Keratinocyte (primary cell): ENCODE measurements at regions not wholly inside any gene's neighbourhood (a gene's known extent, or its start where the extent isn't known, plus 50 kb on each side); places are given as distances from the start of the nearest gene placed in this dataset.

Experiments
- EZH2 ChIP-seq: IDR thresholded peaks from one replicate; pipeline ENCODE4 v1.6.1; 2012; ENCODE audit warnings: inconsistent platforms, mild to moderate bottlenecking, low read length, moderate library complexity
- TF ChIP-seq, protein P1 (sequence below), 3 experiments: IDR thresholded peaks in 1 of 3; conservative IDR thresholded peaks in 1 of 3; optimal IDR thresholded peaks in 1 of 3; 2 replicates in 2 of 3; 3 replicates in 1 of 3; pipeline versions ENCODE3 to v1.5.1; 2011; ENCODE audit warnings: low read length in 3 of 3, mild to moderate bottlenecking in 3 of 3, moderate library complexity in 2 of 3, control low read depth in 1 of 3, inconsistent platforms in 1 of 3; ENCODE audit not compliant: insufficient read depth in 2 of 3; ENCODE audit errors: extremely low read depth in 1 of 3

DNA sequence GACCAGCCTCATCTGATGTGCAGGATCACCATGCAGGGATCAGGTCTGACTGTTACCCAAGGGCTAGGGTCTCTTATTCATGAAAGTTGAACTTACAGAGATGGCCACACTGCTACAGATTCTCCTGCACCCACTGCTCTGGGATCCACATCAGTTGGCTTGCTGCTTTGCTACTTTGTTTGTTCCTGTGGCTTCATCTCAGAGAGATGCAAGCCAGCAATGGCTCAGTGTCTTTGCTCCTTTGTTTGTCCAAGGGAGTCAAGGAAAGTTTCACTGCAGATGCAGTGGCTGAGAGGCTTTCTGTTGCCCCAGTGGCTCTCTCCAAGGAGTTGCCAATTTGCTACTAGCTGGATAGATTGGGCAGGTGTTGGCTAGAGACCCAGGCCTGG, 70.3 kb upstream of the UGT2B7 start:
- no peak for TF ChIP-seq EZH2
- TF ChIP-seq, protein P1, sequence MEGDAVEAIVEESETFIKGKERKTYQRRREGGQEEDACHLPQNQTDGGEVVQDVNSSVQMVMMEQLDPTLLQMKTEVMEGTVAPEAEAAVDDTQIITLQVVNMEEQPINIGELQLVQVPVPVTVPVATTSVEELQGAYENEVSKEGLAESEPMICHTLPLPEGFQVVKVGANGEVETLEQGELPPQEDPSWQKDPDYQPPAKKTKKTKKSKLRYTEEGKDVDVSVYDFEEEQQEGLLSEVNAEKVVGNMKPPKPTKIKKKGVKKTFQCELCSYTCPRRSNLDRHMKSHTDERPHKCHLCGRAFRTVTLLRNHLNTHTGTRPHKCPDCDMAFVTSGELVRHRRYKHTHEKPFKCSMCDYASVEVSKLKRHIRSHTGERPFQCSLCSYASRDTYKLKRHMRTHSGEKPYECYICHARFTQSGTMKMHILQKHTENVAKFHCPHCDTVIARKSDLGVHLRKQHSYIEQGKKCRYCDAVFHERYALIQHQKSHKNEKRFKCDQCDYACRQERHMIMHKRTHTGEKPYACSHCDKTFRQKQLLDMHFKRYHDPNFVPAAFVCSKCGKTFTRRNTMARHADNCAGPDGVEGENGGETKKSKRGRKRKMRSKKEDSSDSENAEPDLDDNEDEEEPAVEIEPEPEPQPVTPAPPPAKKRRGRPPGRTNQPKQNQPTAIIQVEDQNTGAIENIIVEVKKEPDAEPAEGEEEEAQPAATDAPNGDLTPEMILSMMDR (optimal IDR thresholded peaks at IDR 0.05 in 1 of 3, IDR thresholded peaks at IDR 0.05 in 1 of 3, conservative IDR thresholded peaks at IDR 0.05 in 1 of 3; ENCODE audit: extremely low read depth in 1 of 3, insufficient read depth in 2 of 3, low read length in 3 of 3): no peak
